GM10248 (cell line): ENCODE measurements at regions not wholly inside any gene's neighbourhood (a gene's known extent, or its start where the extent isn't known, plus 50 kb on each side); places are given as distances from the start of the nearest gene placed in this dataset.

Experiments
- CTCF ChIA-PET: fragments of 300-600 bp; sonication (Branson Sonifier 250); formaldehyde crosslinking; extraction: SDS; loops from one replicate; lab custom pipeline; 2021; ENCODE audit warnings: antibody characterized with exemption; lab: Yijun Ruan, JAX
- POLR2A ChIA-PET: fragments of 350-650 bp; sonication (Branson Sonifier 250); formaldehyde crosslinking; extraction: SDS; loops from one replicate; lab custom pipeline; 2020; ENCODE audit warnings: antibody characterized with exemption; lab: Yijun Ruan, JAX
- DNase-seq: peaks from one replicate; pipeline ENCODE4 v3.0.0; 2012; ENCODE audit errors: extremely low spot score
- TF ChIP-seq, protein P1 (sequence below): IDR thresholded peaks from 2 replicates; pipeline ENCODE4 v1.5.1; 2012; ENCODE audit warnings: mild to moderate bottlenecking, low read depth; ENCODE audit errors: extremely low read depth, missing control alignments, control extremely low read depth

DNA sequence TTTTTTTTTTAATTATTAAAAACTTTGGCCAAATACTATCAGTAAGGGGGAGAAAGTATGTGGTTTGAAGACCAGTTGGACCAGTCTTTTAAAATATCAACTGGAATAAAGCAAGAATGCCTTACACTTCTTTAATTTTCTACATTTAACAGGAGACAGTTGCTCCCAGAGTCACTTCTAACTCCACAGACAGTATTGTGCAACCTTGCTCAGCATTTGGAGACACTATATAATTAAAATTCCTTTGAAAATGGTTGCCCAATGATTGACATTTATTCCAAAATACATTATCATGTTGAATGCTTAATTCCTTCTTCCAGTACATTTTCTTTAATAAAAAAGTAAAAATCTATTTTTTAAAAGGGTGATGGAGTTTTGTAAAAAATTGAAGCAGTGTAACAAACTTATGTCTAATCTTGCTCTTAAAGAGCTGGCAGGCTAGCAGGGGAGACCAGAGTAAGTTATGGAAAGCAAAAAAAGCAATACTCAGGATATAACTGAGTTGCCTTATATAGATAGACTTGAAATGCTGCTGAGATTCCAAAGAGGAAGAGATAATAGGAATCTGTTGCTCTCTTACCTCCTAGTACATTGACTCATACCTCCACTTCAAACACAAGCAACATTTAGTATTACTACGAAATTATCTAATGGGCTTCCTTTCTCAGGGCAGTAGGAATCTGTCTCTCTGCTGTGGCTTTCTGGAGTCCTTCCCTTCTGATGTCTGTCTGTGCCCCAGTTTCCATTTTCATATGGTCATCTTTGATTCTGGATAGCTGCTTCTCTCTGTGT is 69.7 kb upstream of the RGL1 start:
- POLR2A ChIA-PET, result no interaction called here
- CTCF ChIA-PET, result interaction anchor here (1.3 to 2.4 kb wide), 2 partner anchors 15 to 50 kb away, joined by 3 to 7 read pairs; no protein-coding TSS in a partner anchor
- DNase-seq, result no peak
- TF ChIP-seq, protein P1, sequence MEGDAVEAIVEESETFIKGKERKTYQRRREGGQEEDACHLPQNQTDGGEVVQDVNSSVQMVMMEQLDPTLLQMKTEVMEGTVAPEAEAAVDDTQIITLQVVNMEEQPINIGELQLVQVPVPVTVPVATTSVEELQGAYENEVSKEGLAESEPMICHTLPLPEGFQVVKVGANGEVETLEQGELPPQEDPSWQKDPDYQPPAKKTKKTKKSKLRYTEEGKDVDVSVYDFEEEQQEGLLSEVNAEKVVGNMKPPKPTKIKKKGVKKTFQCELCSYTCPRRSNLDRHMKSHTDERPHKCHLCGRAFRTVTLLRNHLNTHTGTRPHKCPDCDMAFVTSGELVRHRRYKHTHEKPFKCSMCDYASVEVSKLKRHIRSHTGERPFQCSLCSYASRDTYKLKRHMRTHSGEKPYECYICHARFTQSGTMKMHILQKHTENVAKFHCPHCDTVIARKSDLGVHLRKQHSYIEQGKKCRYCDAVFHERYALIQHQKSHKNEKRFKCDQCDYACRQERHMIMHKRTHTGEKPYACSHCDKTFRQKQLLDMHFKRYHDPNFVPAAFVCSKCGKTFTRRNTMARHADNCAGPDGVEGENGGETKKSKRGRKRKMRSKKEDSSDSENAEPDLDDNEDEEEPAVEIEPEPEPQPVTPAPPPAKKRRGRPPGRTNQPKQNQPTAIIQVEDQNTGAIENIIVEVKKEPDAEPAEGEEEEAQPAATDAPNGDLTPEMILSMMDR, result no peak

- DNase-seq, result no peak
- ChIA-PET POLR2A (no interaction called here), CTCF (interaction anchor here (1.1 to 2.7 kb wide), 5 partner anchors 10 to 50 kb away, joined by 3 to 8 read pairs (median 5); no protein-coding TSS in a partner anchor)
- TF ChIP-seq, protein P1, result no peak
Measured at GRCh38 chr1:183734543-183735036, 70.3 kb upstream of the RGL1 start.

DNA sequence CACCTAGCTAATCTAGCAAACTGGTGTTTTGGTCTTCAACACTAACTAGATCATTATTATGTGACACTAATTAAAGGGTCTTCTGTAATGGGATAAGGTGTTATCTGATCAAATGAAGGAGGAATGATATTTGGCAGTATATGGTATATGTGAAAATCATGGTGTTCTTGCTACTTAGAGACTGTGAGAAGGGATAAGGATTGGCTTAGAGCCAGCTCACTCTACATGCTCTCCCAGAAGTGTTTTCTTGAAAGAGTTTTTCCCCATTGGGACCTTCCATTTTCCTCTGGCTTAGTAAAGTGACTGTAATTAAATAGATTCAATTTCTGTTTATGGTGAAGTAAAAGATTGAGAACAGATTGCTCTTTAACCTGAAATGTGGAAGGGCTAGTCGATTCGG is 71.2 kb upstream of the RGL1 start:
- TF ChIP-seq, protein P1, result no peak
- ChIA-PET CTCF (interaction anchor here (1.1 to 2.7 kb wide), 6 partner anchors 9 to 49 kb away, joined by 3 to 8 read pairs (median 4); no protein-coding TSS in a partner anchor), POLR2A (no interaction called here)
- no peak for DNase-seq

- POLR2A ChIA-PET, result no interaction called here
- TF ChIP-seq, protein P1, result no peak
- CTCF ChIA-PET, result interaction anchor here (1.2 to 2.7 kb wide), 4 partner anchors 8 to 47 kb away, joined by 3 to 8 read pairs (median 6); no protein-coding TSS in a partner anchor
- DNase-seq, result no peak
Measured at GRCh38 chr1:183732236-183732880, 72.6 kb upstream of the RGL1 start.

GRCh38 chr1:183730886-183731573 is 73.9 kb upstream of the RGL1 start:
- CTCF ChIA-PET, result interaction anchor here (0.7 to 1.8 kb wide), 6 partner anchors 9 to 185 kb away, joined by 3 to 8 read pairs (median 3); no protein-coding TSS in a partner anchor
- POLR2A ChIA-PET, result no interaction called here

More at GRCh38 chr1:183730886-183731573, 73.9 kb upstream of the RGL1 start:
- no peak for DNase-seq
- TF ChIP-seq, protein P1, result no peak
